Renal cortical epithelial cell (primary cell): ENCODE measurements at regions not wholly inside any gene's neighbourhood (a gene's known extent, or its start where the extent isn't known, plus 50 kb on each side); places are given as distances from the start of the nearest gene placed in this dataset.

Experiments
- DNase-seq: peaks from one replicate; pipeline ENCODE4 v3.0.0-alpha.2; 2011; ENCODE audit warnings: low read depth

DNA sequence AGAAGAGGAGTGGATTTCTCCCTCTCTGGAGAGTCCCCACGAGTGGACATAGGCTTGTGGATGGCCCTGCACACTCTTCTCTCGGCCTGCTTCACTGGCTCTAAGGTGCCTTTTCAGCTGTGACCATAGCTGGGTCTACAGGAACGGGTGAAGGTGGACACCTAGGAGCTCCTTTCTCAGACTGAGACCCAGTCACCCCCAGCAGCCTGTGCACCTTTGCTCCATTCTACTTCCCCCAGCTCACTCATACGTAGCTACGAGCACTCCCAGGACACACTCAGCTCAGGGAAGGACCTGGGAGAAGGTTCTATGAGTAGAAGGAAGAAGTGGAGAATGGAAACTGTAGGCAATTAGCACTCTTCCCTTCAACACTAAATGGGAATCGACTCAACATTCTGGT, 272.0 kb upstream of the KLF6 start:
- no peak for DNase-seq

- DNase-seq, result no peak
Observed at GRCh38 chr10:4054656-4055435, 269.8 kb upstream of the KLF6 start.

DNA sequence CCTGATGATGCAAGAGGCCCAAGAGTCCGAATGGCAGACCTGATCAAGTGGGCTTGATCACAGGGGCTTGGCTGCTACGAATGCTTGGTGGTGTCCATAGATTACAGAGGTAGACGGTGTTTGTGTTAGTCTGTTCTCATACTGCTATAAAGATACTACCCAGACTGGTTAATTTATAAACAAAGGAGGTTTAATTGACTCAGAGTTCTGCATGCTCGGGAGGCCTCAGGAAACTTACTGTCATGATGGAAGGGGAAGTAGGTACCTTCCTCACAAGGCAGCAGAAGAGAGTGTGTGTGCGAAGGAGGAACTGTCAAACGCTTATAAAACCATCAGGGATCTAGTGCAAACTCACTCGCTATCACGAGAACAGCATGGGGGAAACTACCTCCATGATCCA, 268.9 kb upstream of the KLF6 start:
- no peak for DNase-seq

GRCh38 chr10:4051641-4052151, 266.7 kb upstream of the KLF6 start:
- DNase-seq, result no peak

GRCh38 chr10:4051011-4051640, 266.1 kb upstream of the KLF6 start:
- peak; percentile 9 for DNase-seq

DNA sequence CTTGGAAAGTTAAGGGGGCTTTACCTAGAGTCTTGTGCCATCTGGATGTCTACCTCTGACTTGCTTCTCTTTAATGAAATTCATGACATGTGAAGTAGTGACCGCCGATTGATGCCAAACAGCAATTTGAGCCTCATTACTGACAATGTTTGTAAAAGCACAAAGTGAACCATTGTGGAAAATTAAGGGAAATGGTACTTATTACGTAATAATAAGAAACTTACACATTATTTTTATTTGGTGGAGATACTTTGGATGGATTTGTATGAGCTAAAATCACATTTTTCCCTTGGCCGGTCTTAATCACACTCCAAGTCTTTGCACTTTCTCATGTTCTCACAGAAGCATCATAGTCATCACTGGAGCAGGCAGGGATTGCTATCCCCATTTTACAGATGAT, 265.1 kb upstream of the KLF6 start:
- DNase-seq, result no peak

- DNase-seq, result no peak
Observed at GRCh38 chr10:4049348-4049747, 264.3 kb upstream of the KLF6 start.

DNA sequence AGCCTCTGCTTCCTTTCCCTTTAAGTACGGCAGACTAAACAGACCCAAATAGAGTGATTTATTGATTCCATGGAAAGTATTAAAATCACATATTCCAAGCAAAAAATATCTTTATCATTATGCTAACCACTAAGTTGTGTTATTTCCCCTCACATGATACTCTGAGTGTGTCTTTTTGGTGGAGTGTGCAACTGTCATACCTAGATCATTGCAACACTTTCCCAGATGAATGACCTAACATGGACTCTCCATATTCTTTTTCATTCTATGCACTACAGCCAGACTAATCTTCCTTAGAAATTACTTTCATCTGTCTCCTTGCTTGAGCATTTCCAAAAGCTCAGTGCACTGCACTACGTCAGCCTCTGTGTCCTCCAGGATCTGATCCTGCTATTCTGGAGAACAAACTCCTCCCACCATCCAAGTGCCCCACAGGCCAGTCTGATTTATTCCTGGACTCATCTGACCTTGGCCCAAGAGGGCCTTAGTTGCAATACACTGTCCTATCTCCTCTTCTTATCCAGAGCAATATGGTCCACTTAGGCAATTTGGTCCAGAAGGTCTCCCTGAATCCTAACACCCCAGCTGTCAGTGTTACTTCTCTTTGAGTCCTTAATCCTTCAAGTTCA, 263.3 kb upstream of the KLF6 start:
- DNase-seq, result no peak

DNA sequence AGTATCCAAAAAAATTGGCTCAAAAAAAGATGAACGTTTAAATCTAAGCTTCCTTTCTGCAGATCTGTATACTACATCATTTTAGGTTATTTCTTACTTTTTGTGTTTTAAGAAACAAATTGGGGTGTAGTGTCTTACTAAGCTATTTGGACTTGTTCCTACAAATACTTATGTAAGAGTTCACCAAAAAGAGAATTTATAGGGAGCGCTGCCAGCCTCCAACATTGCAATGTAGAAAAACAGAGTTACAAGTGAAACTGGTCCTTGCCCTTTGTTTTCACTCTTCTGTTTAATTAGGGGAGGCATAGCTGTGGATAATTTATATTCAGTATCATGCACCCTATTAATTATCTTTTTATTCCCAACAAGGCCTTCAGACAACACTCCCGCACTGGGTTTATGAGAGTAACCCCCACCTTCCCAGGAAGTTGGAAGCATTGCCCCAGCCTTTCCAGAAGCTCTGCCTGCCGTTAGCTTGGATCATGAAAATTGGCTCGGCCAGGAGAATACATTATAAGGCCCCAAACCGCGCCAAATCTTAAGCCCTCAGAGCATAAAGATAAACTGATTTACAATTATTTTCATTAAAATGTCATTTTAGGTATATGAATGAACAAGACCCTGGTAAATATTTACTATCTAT, 261.8 kb upstream of the KLF6 start:
- DNase-seq, result no peak

- no peak for DNase-seq
Observed at GRCh38 chr10:4046030-4046429, 261.0 kb upstream of the KLF6 start.

GRCh38 chr10:4043897-4044665, 259.1 kb upstream of the KLF6 start:
- DNase-seq, result no peak

GRCh38 chr10:4041635-4042034, 256.6 kb upstream of the KLF6 start:
- DNase-seq, result no peak

DNA sequence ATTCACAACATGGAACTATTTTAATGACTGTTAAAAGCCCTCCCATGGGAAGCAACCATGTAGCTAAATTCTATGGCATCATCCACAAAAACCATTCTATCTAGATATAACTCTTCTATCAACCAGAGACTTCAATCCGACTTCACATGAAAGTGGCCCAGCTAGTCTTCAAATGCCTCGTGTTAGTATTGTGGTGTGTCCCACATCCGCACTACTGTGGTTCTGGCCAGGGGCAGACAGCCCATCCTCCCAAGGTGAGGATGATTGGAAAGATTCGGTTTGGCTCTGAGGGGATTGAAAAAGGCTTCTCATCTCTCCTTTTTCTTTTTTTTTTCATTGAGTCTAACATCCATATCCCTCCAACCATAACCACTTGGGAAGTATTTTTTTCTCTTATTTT, 253.0 kb upstream of the KLF6 start:
- DNase-seq, result no peak

GRCh38 chr10:4035599-4035945, 250.6 kb upstream of the KLF6 start:
- DNase-seq, result no peak

DNA sequence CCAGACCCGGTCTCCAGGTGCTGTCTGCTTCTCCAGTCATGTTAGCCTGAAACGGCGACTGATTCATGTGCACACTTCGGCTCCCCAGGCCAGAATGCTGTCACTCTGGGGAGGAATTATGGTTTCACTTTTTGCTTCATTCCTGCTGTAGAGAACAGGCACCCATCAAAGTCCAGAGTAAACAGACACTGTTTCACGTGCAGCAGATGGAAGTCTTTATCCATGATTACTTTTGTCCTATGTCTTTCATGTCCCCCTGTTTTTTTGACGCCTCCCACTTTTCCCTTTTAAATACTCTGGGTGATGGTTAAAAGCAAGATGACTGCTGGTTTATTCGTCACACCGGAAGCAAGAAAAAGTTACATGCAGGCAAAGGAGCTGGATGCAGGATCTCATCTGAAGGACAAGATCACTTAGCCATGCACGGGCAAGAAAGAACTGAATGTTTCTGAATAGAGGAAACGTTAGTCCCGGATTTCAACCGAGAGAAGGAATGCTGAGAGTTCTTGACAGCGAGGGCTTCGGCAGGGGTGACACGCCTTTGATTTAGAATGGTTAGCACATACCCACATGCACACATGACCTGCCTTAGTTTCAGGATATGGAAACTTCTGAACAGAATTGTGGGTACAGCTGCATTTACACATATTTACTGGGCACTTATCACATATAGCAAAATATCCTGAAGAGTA, 250.0 kb upstream of the KLF6 start:
- peak; percentile 44 for DNase-seq

DNA sequence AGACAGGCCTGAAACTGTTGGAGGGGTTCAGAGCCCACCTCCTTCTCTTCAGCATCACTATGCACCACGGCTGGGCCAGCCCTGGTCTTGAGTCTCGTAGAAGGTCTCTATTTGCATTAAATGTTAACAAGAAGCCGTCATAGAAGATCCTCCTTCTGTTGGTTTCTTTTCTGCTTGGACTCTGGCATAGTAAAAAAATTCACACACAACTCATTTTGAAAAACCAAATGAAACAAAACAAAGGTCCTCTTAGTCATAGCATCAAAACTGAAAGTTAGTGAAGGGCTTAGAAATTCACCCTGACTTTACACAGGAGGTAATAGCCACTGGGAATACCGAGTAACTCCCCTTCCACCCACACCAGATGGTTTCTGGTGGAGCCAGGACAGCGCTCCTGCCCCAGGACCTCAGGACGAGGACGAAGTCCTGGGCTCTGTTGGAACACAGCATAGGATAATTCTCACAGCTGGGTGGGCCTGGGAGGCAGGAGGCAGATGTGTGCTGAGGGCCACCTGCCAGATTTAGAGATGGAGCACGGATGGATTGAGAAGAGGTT, 248.4 kb upstream of the KLF6 start:
- DNase-seq, result peak; percentile 29

GRCh38 chr10:4029866-4030265, 244.9 kb upstream of the KLF6 start:
- DNase-seq, result no peak

DNA sequence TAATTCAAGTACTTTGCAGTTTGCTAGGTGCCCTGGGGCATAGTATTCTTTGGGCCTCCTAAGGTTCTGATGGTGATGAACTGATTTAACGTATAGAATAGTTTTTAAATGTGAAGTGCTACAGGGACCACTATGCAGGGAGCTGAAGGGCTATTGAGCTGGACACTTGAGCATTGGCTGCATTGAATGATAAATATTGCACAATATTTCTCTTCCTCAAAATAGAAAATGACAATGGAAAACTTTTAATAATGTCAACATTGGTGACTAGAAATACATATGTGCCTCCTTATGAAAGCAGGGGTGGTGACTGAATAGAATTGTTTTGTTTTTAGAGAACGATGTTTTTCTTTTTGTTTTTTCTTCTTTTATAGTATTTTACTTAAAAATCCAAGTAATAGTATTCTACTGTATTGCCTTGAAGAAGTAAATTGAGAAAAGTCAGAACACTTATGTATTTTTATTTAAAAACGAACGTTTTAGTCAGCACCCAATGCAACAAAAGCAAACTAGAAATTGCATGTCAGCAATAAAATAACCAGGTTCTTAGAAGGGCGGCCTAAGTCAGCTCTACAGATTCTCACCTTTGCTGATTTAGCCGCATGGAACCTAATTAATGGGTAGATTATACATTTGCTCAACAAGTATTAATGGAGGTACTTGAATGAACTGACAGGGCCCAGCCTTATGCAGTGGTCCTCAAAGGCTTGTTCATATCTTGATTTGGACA, 244.0 kb upstream of the KLF6 start:
- no peak for DNase-seq

DNA sequence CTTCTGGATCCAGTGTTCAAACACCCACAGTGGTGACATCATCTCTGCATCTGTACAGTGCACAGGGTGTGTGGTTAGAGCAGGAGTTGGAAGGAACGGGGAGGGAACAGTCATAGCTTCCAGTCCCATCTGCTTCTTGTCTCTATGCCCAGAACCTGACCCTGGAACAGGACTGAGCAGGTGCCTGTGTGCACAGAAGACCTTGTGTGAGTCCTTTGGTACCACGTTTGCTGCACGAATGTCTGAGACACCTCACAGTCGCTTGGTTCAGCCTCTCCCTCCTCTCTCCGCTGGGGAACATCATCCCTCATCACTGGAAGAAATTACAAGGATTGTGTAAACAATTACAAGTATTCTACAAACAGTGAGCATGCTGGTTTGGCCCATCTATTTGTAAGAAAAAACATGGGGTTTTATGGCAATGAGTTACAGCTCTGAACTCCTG, 243.0 kb upstream of the KLF6 start:
- DNase-seq, result no peak

DNA sequence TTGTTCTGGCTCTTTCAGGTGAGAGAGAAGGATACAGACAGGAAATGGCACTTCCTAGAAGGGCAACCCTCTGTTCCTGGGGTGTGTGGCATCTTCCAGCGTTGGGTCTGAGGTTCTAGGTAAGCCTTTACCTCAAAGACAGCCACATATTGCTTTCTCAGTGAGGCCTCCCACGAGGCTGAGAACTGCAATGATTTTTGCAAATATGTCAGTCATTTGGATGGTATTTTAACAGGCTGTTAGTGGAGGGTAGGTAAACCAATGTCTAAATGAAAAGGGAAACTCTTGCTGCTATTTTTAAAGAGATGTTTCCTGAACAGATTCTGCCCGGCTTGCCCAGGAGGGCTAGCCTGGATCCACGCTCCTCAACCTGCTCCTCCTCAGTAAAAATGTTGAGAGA, 240.3 kb upstream of the KLF6 start:
- DNase-seq, result no peak
